CD14-positive monocyte (primary cell): ENCODE measurements at regions not wholly inside any gene's neighbourhood (a gene's known extent, or its start where the extent isn't known, plus 50 kb on each side); places are given as distances from the start of the nearest gene placed in this dataset.

Experiments used
- DNase-seq, 3 donors: peaks; one replicate each; pipeline ENCODE4 v3.0.0-alpha.2; 2011 to 2022
- H2AFZ ChIP-seq: 2 replicates; pipeline ENCODE4 v1.6.0; 2012; ENCODE audit warnings: mild to moderate bottlenecking, low read depth, low read length, inconsistent platforms; ENCODE audit not compliant: insufficient read depth, poor library complexity, severe bottlenecking
- H3K27ac ChIP-seq, 2 donors: 1 replicate in 1 of 2; 2 replicates in 1 of 2; pipeline ENCODE4 v1.5.1; 2012 to 2013; ENCODE audit warnings: low read length in 2 of 2, control low read depth in 1 of 2, inconsistent platforms in 1 of 2, low read depth in 1 of 2, mild to moderate bottlenecking in 1 of 2
- H3K27me3 ChIP-seq, 2 donors: one replicate each; pipeline versions ENCODE4 v1.6.0 to v1.6.1; 2011 to 2013; ENCODE audit warnings: low read length in 2 of 2; ENCODE audit not compliant: control insufficient read depth in 2 of 2, insufficient read depth in 2 of 2
- H3K36me3 ChIP-seq, 2 donors: replicated peaks in 1 of 2; 1 replicate in 1 of 2; 2 replicates in 1 of 2; pipeline versions ENCODE4 v1.5.1 to v1.6.1; 2012 to 2013; ENCODE audit warnings: low read length in 2 of 2, control low read depth in 1 of 2, inconsistent platforms in 1 of 2, mild to moderate bottlenecking in 1 of 2; ENCODE audit not compliant: insufficient read depth in 2 of 2, control insufficient read depth in 1 of 2
- H3K4me1 ChIP-seq, 2 donors: 1 replicate in 1 of 2; 2 replicates in 1 of 2; pipeline versions ENCODE4 v1.5.1 to v1.6.1; 2012 to 2013; ENCODE audit warnings: low read length in 2 of 2, control low read depth in 1 of 2, inconsistent platforms in 1 of 2, mild to moderate bottlenecking in 1 of 2, moderate library complexity in 1 of 2; ENCODE audit not compliant: insufficient read depth in 2 of 2, control insufficient read depth in 1 of 2
- H3K4me2 ChIP-seq: replicated peaks from 2 replicates; pipeline ENCODE3; 2012; ENCODE audit warnings: low read length, moderate library complexity, mild to moderate bottlenecking; ENCODE audit not compliant: poor library complexity, severe bottlenecking; ENCODE audit errors: extremely low read depth
- H3K4me3 ChIP-seq, 3 experiments: fragments of 200-600 bp in 1 of 3; sonication (generic) in 1 of 3; replicated peaks in 1 of 3; 1 replicate in 2 of 3; 2 replicates in 1 of 3; pipeline ENCODE4 v1.5.1; 2011 to 2013; ENCODE audit warnings: low read length in 3 of 3, mild to moderate bottlenecking in 3 of 3, control low read depth in 2 of 3, low read depth in 2 of 3, inconsistent platforms in 1 of 3, moderate library complexity in 1 of 3
- H3K79me2 ChIP-seq: 2 replicates; pipeline ENCODE4 v1.6.0; 2012; ENCODE audit warnings: mild to moderate bottlenecking, control low read depth, inconsistent platforms, low read length, moderate library complexity; ENCODE audit not compliant: insufficient read depth
- H3K9ac ChIP-seq: 2 replicates; pipeline ENCODE4 v1.6.0; 2017; ENCODE audit warnings: low read length, mild to moderate bottlenecking; ENCODE audit not compliant: insufficient read depth, poor library complexity, severe bottlenecking
- H3K9me3 ChIP-seq, 2 donors: replicated peaks in 1 of 2; 1 replicate in 1 of 2; 2 replicates in 1 of 2; pipeline versions ENCODE4 v1.5.1 to v1.6.1; 2012 to 2013; ENCODE audit warnings: low read length in 2 of 2, control low read depth in 1 of 2; ENCODE audit not compliant: control insufficient read depth in 1 of 2, insufficient read depth in 1 of 2
- H4K20me1 ChIP-seq: 2 replicates; pipeline ENCODE4 v1.6.0; 2012; ENCODE audit warnings: mild to moderate bottlenecking, low read length, control low read depth, moderate library complexity; ENCODE audit not compliant: insufficient read depth
- H3K27ac Mint-ChIP-seq, 7 donors: one replicate each; pipeline ENCODE4 v1.8.0; 2020; ENCODE audit warnings: mild to moderate bottlenecking in 7 of 7, mixed read lengths in 7 of 7, moderate library complexity in 6 of 7, inconsistent platforms in 2 of 7
- H3K27me3 Mint-ChIP-seq, 3 donors: one replicate each; pipeline ENCODE4 v1.8.0; 2021 to 2022; ENCODE audit warnings: low read depth in 3 of 3, mild to moderate bottlenecking in 3 of 3, mixed read lengths in 3 of 3, moderate library complexity in 3 of 3, inconsistent platforms in 1 of 3
- H3K36me3 Mint-ChIP-seq, 2 donors: one replicate each; pipeline ENCODE4 v1.8.0; 2020; ENCODE audit warnings: mixed read lengths in 2 of 2, inconsistent platforms in 1 of 2, mild to moderate bottlenecking in 1 of 2
- H3K4me1 Mint-ChIP-seq: one replicate; pipeline ENCODE4 v1.8.0; 2020; ENCODE audit warnings: mild to moderate bottlenecking, mixed read lengths
- H3K4me3 Mint-ChIP-seq, 2 donors: one replicate each; pipeline ENCODE4 v1.8.0; 2020; ENCODE audit warnings: mild to moderate bottlenecking in 2 of 2, mixed read lengths in 2 of 2, moderate library complexity in 1 of 2
- H3K9me3 Mint-ChIP-seq, 7 donors: one replicate each; pipeline ENCODE4 v1.8.0; 2020 to 2022; ENCODE audit warnings: mixed read lengths in 7 of 7, mild to moderate bottlenecking in 6 of 7, moderate library complexity in 6 of 7, inconsistent platforms in 2 of 7
- WGBS: methylation state at CpG from one replicate; pipeline ENCODE4 v1.1.5; 2013; ENCODE audit warnings: missing lambda C conversion rate; ENCODE audit not compliant: insufficient coverage; 5-methylcytosine and 5-hydroxymethylcytosine counted together
- intact Hi-C, 2 donors: fragments of 100-400 bp; cut with micrococcal nuclease; formaldehyde crosslinking; loops; one replicate each; pipeline versions ENCODE4 v1.15.0 to v1.15.1; 2023
- TF ChIP-seq, protein P1 (sequence below): fragments of 200-600 bp; IDR thresholded peaks from one replicate; pipeline ENCODE4 v1.8.0; 2022; ENCODE audit warnings: antibody characterized with exemption, mild to moderate bottlenecking

DNA sequence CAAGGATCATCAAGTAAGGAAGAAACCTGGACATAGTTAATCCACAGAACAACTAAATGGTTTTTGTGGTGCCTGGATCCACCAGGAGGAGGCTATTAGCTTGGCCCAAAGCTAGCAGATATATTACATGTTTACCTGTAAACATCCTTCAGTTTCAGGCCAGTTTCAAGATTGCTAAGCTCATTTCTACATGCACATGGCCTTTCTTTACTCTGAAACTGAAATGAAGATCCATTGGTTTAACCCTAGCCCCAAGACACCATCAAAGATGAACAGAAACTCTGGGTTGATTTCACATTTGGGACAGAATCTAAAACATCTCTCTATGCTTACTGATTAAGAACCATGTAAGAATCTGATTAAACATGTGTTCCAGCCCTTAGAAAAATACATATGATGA is 611.8 kb downstream of the TLE1 start:
- Mint-ChIP-seq H3K36me3 (no peaks in the 10 kb centered on the region), H3K4me3 (no peak overlapping the region), H3K27me3 (peaks cover 0 to 1% (median 0%) of the 10 kb centered on the region in 3 donors), H3K27ac (no peak overlapping the region), H3K4me1 (peaks cover 7% of the 10 kb centered on the region), H3K9me3 (peaks cover 0 to 1% (median 0%) of the 10 kb centered on the region in 7 donors)
- TF ChIP-seq, protein P1, sequence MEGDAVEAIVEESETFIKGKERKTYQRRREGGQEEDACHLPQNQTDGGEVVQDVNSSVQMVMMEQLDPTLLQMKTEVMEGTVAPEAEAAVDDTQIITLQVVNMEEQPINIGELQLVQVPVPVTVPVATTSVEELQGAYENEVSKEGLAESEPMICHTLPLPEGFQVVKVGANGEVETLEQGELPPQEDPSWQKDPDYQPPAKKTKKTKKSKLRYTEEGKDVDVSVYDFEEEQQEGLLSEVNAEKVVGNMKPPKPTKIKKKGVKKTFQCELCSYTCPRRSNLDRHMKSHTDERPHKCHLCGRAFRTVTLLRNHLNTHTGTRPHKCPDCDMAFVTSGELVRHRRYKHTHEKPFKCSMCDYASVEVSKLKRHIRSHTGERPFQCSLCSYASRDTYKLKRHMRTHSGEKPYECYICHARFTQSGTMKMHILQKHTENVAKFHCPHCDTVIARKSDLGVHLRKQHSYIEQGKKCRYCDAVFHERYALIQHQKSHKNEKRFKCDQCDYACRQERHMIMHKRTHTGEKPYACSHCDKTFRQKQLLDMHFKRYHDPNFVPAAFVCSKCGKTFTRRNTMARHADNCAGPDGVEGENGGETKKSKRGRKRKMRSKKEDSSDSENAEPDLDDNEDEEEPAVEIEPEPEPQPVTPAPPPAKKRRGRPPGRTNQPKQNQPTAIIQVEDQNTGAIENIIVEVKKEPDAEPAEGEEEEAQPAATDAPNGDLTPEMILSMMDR, result no peak
- Histone ChIP-seq H3K27ac (no peak overlapping the region), H3K36me3 (no peaks in the 10 kb centered on the region), H3K4me2 (no peak overlapping the region), H3K79me2 (no peaks in the 10 kb centered on the region), H3K4me3 (no peak overlapping the region), H2AFZ (no peak overlapping the region), H3K9ac (no peak overlapping the region), H3K27me3 (no peaks in the 10 kb centered on the region), H3K9me3 (no peaks in the 10 kb centered on the region), H4K20me1 (no peaks in the 10 kb centered on the region), H3K4me1 (no peaks in the 10 kb centered on the region)
- intact Hi-C loops, result no loop called here
- DNase-seq, result no peak

DNA sequence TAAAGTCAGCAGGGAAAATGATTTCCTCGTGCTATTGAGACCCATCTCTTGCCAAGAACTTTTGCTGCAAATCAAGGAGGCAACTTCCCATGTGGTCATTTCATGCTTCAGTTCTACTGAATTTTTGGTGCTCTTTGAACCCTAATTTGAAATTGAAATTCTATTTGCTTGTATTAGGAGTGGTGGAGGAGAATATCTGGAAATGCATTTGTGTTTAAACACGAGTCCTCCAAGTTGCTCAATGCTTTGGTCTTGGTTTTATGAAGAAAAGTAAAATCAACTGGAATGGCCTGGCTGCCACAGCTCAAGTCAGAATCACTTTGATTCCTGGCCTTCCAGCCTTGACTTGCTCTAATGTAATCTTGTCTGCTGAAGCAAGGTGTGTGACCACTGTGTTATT is 613.2 kb downstream of the TLE1 start:
- no peak for DNase-seq
- Mint-ChIP-seq H3K36me3 (no peaks in the 10 kb centered on the region), H3K9me3 (peaks cover 0 to 3% (median 0%) of the 10 kb centered on the region in 7 donors), H3K27ac (no peak overlapping the region), H3K4me1 (peaks cover 6% of the 10 kb centered on the region), H3K4me3 (no peak overlapping the region), H3K27me3 (peaks cover 0 to 1% (median 0%) of the 10 kb centered on the region in 3 donors)
- Histone ChIP-seq H3K79me2 (no peaks in the 10 kb centered on the region), H3K9me3 (no peaks in the 10 kb centered on the region), H4K20me1 (no peaks in the 10 kb centered on the region), H3K27ac (no peak overlapping the region), H3K9ac (no peak overlapping the region), H3K4me3 (no peak overlapping the region), H3K4me2 (no peak overlapping the region), H2AFZ (no peak overlapping the region), H3K4me1 (no peaks in the 10 kb centered on the region), H3K36me3 (no peaks in the 10 kb centered on the region), H3K27me3 (no peaks in the 10 kb centered on the region)
- 74% methylated on average over 2 of the region's 2 CpGs for WGBS
- intact Hi-C loops, result no loop called here
- TF ChIP-seq, protein P1, result no peak
